ENCODE measurements at regions not wholly inside any gene's neighbourhood (a gene's known extent, or its start where the extent isn't known, plus 50 kb on each side); places are given as distances from the start of the nearest gene placed in this dataset.

GRCh38 chr10:130389906-130390305 is 253.7 kb downstream of the GLRX3 start:
- Histone ChIP-seq H3K36me3 (ENCODE audit: control insufficient read depth, insufficient read depth, low read length) (no peaks in the 10 kb centered on the region), H3K9me3 (ENCODE audit: control insufficient read depth, insufficient read depth, low read depth, low read length) (no peaks in the 10 kb centered on the region), H3K27ac (ENCODE audit: low read length) (no peak overlapping the region), H3K4me3 (ENCODE audit: low read depth in 2 of 2, low read length in 2 of 2) (no peak overlapping the region), H3K4me1 (ENCODE audit: control insufficient read depth, insufficient read depth, low read length) (no peaks in the 10 kb centered on the region), H3K27me3 (ENCODE audit: control insufficient read depth, insufficient read depth, low read length) (peaks cover 4% of the 10 kb centered on the region; the same call in 1 of the 2 replicates)
- BruUV-seq (replicated peaks) = no TSS peak
- no peak for TF ChIP-seq CTCF (IDR thresholded peaks at IDR 0.05)
- no peak for TF ChIP-seq TCF7L2 (IDR thresholded peaks at IDR 0.05; ENCODE audit: low read depth, low read length)
- TF ChIP-seq POLR2AphosphoS5 (IDR thresholded peaks at IDR 0.05; ENCODE audit: low read depth, low read length) = no peak
- TF ChIP-seq SIN3A (IDR thresholded peaks at IDR 0.05; ENCODE audit: borderline replicate concordance, insufficient read depth, low read depth, low read length) = no peak
- TF ChIP-seq REST (IDR thresholded peaks at IDR 0.05; ENCODE audit: insufficient read depth in 1 of 2, low read depth in 2 of 2, low read length in 1 of 2) = no peak
- DNase-seq (ENCODE audit: low read depth, low spot score) (no peak), ATAC-seq (no peak)
- CTCF ChIA-PET = no interaction called here
- intact Hi-C loops (cut with micrococcal nuclease; ENCODE audit: unreplicated experiment) (no loop called here), in situ Hi-C loops (cut with HindIII; ENCODE audit: low pct_unique_long_range_greater_than_20kb, low sequenced_read_pairs) (no loop called here)
- POLR2A ChIA-PET = no interaction called here

- H3K9me3 ChIP-seq (ENCODE audit: control insufficient read depth, insufficient read depth, low read depth, low read length) = no peaks in the 10 kb centered on the region
- in situ Hi-C loops (cut with HindIII; ENCODE audit: low pct_unique_long_range_greater_than_20kb, low sequenced_read_pairs) = no loop called here
- H3K27ac ChIP-seq (ENCODE audit: low read length) = no peak overlapping the region
- intact Hi-C loops (cut with micrococcal nuclease; ENCODE audit: unreplicated experiment) = no loop called here
- ATAC-seq (no peak), DNase-seq (ENCODE audit: low read depth, low spot score) (no peak)
- H3K4me3 ChIP-seq (ENCODE audit: low read depth in 2 of 2, low read length in 2 of 2) = no peak overlapping the region
- H3K4me1 ChIP-seq (ENCODE audit: control insufficient read depth, insufficient read depth, low read length) = no peaks in the 10 kb centered on the region
- TF ChIP-seq CTCF (IDR thresholded peaks at IDR 0.05) = no peak
- no peak for TF ChIP-seq SIN3A (IDR thresholded peaks at IDR 0.05; ENCODE audit: borderline replicate concordance, insufficient read depth, low read depth, low read length)
- TF ChIP-seq POLR2AphosphoS5 (IDR thresholded peaks at IDR 0.05; ENCODE audit: low read depth, low read length) = no peak
- TF ChIP-seq REST (IDR thresholded peaks at IDR 0.05; ENCODE audit: insufficient read depth in 1 of 2, low read depth in 2 of 2, low read length in 1 of 2) = no peak
- TF ChIP-seq TCF7L2 (IDR thresholded peaks at IDR 0.05; ENCODE audit: low read depth, low read length) = no peak
- no TSS peak for BruUV-seq (replicated peaks)
- H3K36me3 ChIP-seq (ENCODE audit: control insufficient read depth, insufficient read depth, low read length) = no peaks in the 10 kb centered on the region
- ChIA-PET POLR2A (no interaction called here), CTCF (no interaction called here)
- H3K27me3 ChIP-seq (ENCODE audit: control insufficient read depth, insufficient read depth, low read length) = peaks cover 4% of the 10 kb centered on the region; the same call in 1 of the 2 replicates
These were observed 255.8 kb downstream of the GLRX3 start for GRCh38 chr10:130392031-130392430.
